Keratinocyte (primary cell): ENCODE measurements at regions not wholly inside any gene's neighbourhood (a gene's known extent, or its start where the extent isn't known, plus 50 kb on each side); places are given as distances from the start of the nearest gene placed in this dataset.

ENCODE experiments used
- EZH2 ChIP-seq: IDR thresholded peaks from one replicate; pipeline ENCODE4 v1.6.1; 2012; ENCODE audit warnings: inconsistent platforms, mild to moderate bottlenecking, low read length, moderate library complexity
- TF ChIP-seq, protein P1 (sequence below), 3 experiments: IDR thresholded peaks in 1 of 3; conservative IDR thresholded peaks in 1 of 3; optimal IDR thresholded peaks in 1 of 3; 2 replicates in 2 of 3; 3 replicates in 1 of 3; pipeline versions ENCODE3 to v1.5.1; 2011; ENCODE audit warnings: low read length in 3 of 3, mild to moderate bottlenecking in 3 of 3, moderate library complexity in 2 of 3, control low read depth in 1 of 3, inconsistent platforms in 1 of 3; ENCODE audit not compliant: insufficient read depth in 2 of 3; ENCODE audit errors: extremely low read depth in 1 of 3

GRCh38 chr12:58174316-58174715 lies 232.9 kb downstream of the ATP23 start:
- TF ChIP-seq, protein P1, sequence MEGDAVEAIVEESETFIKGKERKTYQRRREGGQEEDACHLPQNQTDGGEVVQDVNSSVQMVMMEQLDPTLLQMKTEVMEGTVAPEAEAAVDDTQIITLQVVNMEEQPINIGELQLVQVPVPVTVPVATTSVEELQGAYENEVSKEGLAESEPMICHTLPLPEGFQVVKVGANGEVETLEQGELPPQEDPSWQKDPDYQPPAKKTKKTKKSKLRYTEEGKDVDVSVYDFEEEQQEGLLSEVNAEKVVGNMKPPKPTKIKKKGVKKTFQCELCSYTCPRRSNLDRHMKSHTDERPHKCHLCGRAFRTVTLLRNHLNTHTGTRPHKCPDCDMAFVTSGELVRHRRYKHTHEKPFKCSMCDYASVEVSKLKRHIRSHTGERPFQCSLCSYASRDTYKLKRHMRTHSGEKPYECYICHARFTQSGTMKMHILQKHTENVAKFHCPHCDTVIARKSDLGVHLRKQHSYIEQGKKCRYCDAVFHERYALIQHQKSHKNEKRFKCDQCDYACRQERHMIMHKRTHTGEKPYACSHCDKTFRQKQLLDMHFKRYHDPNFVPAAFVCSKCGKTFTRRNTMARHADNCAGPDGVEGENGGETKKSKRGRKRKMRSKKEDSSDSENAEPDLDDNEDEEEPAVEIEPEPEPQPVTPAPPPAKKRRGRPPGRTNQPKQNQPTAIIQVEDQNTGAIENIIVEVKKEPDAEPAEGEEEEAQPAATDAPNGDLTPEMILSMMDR (optimal IDR thresholded peaks at IDR 0.05 in 1 of 3, IDR thresholded peaks at IDR 0.05 in 1 of 3, conservative IDR thresholded peaks at IDR 0.05 in 1 of 3; ENCODE audit: extremely low read depth in 1 of 3, insufficient read depth in 2 of 3, low read length in 3 of 3) = no peak
- no peak for TF ChIP-seq EZH2
